MV-4-11 (cell line): ENCODE measurements at regions not wholly inside any gene's neighbourhood (a gene's known extent, or its start where the extent isn't known, plus 50 kb on each side); places are given as distances from the start of the nearest gene placed in this dataset.
A peak's percentile ranks its signal among the peaks of the same experiment; 100 is the strongest.

Experiments used
- DNase-seq: peaks from one replicate; lab custom pipeline; 2025; lab: John Stamatoyannopoulos, UW

DNA sequence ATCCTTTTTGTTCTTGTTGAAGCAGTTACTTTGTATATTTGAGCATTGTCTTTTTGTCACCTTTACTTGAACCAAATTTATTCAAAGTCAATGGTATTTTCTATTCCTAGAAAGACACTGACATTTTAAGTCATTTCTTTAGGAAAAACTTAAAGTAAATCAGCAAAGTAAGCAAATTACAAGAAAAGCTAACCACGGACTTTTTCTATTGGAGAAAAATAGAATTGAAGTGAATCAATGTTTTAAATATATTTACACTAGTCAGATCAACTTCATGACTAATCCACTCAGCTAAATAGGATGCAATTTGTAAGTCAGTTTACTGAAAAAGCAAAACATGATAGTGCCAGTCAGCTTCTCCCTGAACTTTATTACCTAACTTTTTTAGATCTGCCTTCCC is 733.8 kb upstream of the ALCAM start:
- DNase-seq: no peak

- DNase-seq: no peak
These were observed 730.7 kb upstream of the ALCAM start for GRCh38 chr3:104635872-104636580.

- DNase-seq: no peak
These were observed 723.9 kb upstream of the ALCAM start for GRCh38 chr3:104642827-104643226.

DNA sequence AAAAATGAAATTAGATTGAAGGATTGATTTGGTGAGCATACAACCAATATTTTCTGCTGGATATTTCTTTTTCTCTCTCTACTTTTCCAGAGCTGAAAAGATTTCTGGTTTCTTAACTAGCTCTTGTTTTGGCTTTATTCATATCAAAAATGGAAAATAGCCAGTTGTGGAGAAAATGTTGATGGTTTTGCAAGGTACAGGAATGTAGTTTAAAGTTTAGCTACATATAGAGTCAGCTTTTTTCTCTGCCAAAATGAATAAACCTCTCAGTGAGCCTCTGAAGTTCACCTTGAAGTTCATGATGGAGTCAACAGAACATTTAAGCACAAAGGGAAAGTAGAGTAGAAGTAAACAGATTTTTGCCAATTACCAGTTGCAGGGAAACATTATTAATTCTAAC is 720.5 kb upstream of the ALCAM start:
- DNase-seq: no peak

DNA sequence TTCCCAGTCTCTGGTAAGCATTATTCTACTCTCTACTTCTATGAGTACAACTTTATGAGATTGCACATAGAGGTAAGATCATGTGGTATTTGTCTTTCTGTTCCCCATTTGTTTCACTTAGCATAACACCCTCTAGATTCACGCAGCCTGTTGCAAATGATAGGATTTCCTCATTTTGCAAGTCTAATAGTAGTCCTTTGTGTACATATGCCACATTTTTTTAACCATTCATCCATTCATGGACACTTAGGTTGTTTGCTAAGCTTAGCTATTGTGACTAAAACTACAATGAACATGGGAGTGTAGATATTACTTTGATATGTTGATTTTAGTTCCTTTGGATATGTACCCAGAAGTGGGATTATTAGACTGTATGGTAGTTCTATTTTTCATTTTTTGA is 717.9 kb upstream of the ALCAM start:
- DNase-seq: peak; percentile 50

DNA sequence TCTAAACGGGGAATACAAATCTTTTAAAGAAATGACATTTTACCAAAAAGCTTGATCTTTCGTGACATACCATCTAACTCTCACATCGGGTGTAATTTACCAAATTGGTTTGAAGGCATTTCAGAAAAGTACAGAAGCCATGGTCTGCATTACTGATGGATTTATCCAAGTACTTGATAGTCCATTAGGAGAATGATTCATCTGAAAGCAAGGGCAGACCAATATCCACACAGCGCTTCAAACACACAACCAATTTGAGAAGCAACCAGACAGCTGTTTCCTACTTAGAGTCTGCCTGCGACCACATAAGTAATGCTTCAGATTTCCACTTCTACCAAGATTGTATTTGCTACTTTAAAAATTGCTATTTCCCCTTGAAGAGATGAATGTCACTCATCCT is 697.6 kb upstream of the ALCAM start:
- DNase-seq: no peak

DNA sequence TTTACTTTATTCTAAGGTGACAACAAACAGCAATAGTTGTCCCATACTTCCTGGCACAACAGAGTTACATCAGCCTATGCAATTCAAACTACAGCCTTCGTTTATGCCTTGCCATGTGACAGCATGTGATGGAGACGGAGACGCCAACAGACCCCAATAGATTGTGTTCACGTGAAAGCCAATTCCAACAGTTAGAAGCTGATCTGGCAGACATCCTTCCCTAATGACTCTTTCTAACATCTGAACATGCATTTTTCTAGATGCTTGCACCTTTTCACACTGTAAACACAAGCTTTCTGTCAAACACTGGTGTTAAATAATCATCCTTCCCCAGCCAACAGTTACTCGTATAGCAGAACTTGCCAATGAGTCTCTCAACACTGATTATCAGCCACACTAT is 694.4 kb upstream of the ALCAM start:
- DNase-seq: no peak

GRCh38 chr3:104673981-104674380 is 692.7 kb upstream of the ALCAM start:
- DNase-seq: no peak

GRCh38 chr3:104676241-104676640 is 690.5 kb upstream of the ALCAM start:
- no peak for DNase-seq

DNA sequence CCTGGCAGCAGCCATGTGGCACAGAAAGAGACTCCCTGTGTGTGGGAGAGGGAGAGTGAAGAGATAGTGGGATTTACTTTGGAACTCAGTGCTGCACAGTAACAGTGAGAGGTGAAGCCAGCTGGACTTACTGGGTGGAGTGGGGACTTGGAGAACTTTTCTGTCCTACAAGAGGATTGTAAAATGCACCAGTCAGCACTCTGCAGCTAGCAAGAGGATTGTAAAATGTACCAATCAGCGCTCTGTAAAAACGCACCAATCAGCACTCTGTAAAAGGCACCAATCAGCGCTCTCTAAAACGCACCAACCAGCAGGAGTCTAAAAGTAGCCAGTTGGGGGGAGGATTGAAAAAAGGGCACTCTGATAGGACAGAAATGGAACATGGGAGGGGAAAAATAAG is 688.8 kb upstream of the ALCAM start:
- DNase-seq: no peak

GRCh38 chr3:104685492-104685891 is 681.2 kb upstream of the ALCAM start:
- DNase-seq: no peak

DNA sequence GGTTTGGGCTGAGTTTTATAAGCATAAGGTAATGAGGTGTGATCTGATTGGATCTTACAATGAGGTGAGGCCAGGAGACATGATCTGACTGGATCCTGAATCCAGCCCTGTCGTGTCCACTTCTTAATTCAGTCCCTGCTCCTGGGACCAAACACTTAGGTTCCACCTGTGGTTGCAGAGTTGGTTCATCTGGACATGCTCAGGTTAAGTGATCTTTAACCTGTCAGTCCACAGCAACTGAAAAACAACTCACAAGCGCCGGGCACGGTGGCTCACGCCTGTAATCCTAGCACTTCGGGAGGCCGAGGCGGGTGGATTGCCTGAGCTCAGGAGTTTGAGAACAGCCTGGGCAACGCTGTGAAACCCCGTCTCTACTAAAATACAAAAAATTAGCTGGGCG is 679.3 kb upstream of the ALCAM start:
- DNase-seq: no peak

DNA sequence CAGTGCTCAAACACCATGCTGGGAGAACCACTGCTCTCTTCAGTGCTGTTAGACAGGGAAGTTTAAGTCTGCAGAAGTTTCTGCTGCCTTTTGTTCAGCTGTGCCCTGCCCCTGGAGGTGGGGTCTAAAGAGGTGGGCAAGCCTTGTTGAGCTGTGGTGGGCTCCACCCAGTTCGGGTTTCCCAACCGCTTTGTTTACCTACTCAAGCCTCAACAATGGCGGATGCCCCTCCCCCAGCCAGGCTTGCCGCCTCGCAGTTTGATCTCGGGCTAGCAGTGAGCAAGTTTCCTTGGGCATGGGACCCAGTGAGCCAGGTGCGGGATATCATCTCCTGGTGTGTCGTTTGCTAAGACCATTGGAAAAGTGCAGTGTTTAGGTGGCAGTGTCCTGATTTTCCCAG is 670.2 kb upstream of the ALCAM start:
- no peak for DNase-seq

- DNase-seq: no peak
These were observed 655.3 kb upstream of the ALCAM start for GRCh38 chr3:104711406-104711805.

GRCh38 chr3:104715972-104716371 is 650.7 kb upstream of the ALCAM start:
- DNase-seq: no peak

- peak; percentile 22 for DNase-seq
These were observed 648.9 kb upstream of the ALCAM start for GRCh38 chr3:104717828-104718196.

GRCh38 chr3:104723000-104723399 is 643.7 kb upstream of the ALCAM start:
- no peak for DNase-seq

DNA sequence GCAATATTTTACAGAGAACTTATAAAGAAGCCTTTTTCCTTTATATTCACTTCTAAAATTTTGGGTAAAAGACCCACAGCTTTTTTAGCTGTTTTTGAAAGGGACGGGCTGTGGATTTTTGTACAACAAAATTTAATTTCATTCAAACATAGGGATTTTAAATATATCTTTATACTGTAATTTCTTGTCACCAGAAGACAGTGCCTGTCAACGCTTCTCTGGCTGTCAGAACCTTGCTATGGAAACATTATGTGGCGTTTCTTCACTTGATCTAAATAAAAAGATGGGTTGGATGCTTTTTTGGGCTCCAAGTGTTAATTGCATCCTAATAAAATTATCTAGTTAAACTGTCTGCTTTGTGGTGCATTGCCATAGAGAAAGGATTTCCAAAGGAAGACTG is 635.6 kb upstream of the ALCAM start:
- DNase-seq: no peak

GRCh38 chr3:104734627-104735026 is 632.1 kb upstream of the ALCAM start:
- no peak for DNase-seq

DNA sequence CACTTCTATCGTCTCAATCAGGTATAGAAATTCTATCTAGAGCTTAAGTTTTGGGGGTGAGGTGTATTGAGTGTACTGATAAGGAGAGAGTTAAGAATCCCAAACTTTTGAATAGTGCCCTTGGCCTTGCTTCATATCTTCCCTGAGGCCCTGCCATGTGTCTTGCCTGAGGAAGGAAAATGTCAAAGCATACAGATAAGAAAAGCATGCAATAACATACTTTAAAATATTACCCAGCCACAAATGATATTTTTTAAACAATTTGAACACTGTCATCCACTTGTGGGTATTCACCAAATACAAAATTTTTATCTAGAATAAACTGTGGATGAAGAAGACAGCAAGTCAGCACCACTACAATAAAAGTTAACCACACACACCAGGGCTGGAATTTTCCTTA is 631.0 kb upstream of the ALCAM start:
- DNase-seq: no peak

DNA sequence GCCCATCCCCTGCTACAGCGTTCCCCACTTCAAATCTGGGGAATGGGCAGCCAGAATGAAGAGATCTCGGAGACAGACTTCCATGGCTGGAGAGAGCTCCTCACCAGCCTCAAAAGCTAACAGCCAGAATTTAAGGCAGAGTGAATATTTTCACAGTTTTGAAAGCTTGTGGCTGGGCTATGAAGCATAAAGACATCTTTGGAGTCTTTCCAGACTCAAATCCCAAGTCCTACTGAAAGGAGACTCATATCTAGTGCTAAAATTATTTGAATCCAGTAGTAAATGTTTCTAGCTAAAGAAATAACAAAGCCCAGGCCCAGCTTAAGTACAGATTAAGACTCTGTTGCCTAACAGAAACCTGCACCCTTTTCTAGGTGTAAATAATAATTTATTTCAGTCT is 628.4 kb upstream of the ALCAM start:
- DNase-seq: no peak

GRCh38 chr3:104740874-104741379 is 625.8 kb upstream of the ALCAM start:
- no peak for DNase-seq

DNA sequence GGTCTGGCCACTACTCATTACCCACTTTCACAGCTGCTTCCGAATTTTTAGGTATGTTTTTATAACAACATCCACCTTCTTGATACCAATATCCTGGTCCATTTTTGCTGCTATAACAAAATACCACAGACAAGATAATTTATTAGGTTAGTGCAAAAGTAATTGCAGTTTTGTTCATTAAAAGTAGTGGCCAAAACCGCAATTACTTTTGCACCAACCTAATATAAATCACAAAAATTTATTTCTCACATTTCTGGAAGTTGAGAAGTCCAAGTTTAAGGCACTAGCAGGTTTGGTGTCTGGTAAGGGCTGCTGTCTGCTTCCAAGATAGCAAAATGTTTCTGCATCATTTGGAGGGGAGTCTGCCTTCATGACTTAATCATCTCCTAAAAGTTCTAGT is 624.7 kb upstream of the ALCAM start:
- DNase-seq: no peak

GRCh38 chr3:104745313-104745712 is 621.4 kb upstream of the ALCAM start:
- no peak for DNase-seq
